Activated CD8-positive, alpha-beta T cell treated with anti-CD3 and anti-CD28 coated beads, Interleukin-2, amount 10 ng/mL, durations not matched to agents 7 days and 5 days (primary cell): ENCODE measurements at regions not wholly inside any gene's neighbourhood (a gene's known extent, or its start where the extent isn't known, plus 50 kb on each side); places are given as distances from the start of the nearest gene placed in this dataset.
"Not testable (repeated sequence)": the region's sequence is repeated elsewhere in the genome, so short reads cannot be mapped to it uniquely, and the experiment has no call there.

Source experiments
- ATAC-seq: fragments of 150-1000 bp; cut with Tn5 transposase; one replicate; pipeline ENCODE4 v1.10.0; 2021; ENCODE audit warnings: moderate library complexity
- CTCF ChIA-PET: fragments of 350-600 bp; sonication (Branson Sonifier 250); formaldehyde crosslinking; loops from one replicate; lab custom pipeline; 2021; ENCODE audit warnings: antibody characterized with exemption; lab: Charles Lee
- POLR2A ChIA-PET: fragments of 350-600 bp; sonication (Branson Sonifier 250); formaldehyde crosslinking; loops from one replicate; lab custom pipeline; 2021; ENCODE audit warnings: antibody characterized with exemption; lab: Charles Lee
- DNase-seq: peaks from one replicate; pipeline ENCODE4 v3.0.0-alpha.2; 2020
- H3K27ac Mint-ChIP-seq: one replicate; pipeline ENCODE4 v1.8.0; 2021; ENCODE audit warnings: mild to moderate bottlenecking, mixed read lengths
- H3K27me3 Mint-ChIP-seq: one replicate; pipeline ENCODE4 v1.8.0; 2021; ENCODE audit warnings: low read depth, mixed read lengths
- H3K36me3 Mint-ChIP-seq: one replicate; pipeline ENCODE4 v1.8.0; 2021; ENCODE audit warnings: low read depth, mixed read lengths
- H3K4me1 Mint-ChIP-seq: one replicate; pipeline ENCODE4 v1.8.0; 2021; ENCODE audit warnings: low read depth, mixed read lengths
- H3K4me3 Mint-ChIP-seq: one replicate; pipeline ENCODE4 v1.8.0; 2021; ENCODE audit warnings: mild to moderate bottlenecking, mixed read lengths
- H3K9me3 Mint-ChIP-seq: one replicate; pipeline ENCODE4 v1.8.0; 2022; ENCODE audit warnings: mixed read lengths; ENCODE audit not compliant: insufficient read depth

- Mint-ChIP-seq H3K4me1 (no peaks in the 10 kb centered on the region), H3K27ac (no peak overlapping the region), H3K36me3 (no peaks in the 10 kb centered on the region), H3K9me3 (no peaks in the 10 kb centered on the region), H3K4me3 (no peak overlapping the region), H3K27me3 (no peaks in the 10 kb centered on the region)
- ChIA-PET POLR2A (no interaction called here), CTCF (no interaction called here)
- ATAC-seq (no peak), DNase-seq (no peak)
Measured at GRCh38 chr6:51182827-51183226, 364.2 kb downstream of the TFAP2B start.

- no peak for ATAC-seq
- H3K4me3 Mint-ChIP-seq, result no peak overlapping the region
- H3K36me3 Mint-ChIP-seq, result no peaks in the 10 kb centered on the region
- no peaks in the 10 kb centered on the region for H3K9me3 Mint-ChIP-seq
- CTCF ChIA-PET, result no interaction called here
- no peaks in the 10 kb centered on the region for H3K27me3 Mint-ChIP-seq
- DNase-seq, result no peak
- H3K27ac Mint-ChIP-seq, result no peak overlapping the region
- POLR2A ChIA-PET, result no interaction called here
- no peaks in the 10 kb centered on the region for H3K4me1 Mint-ChIP-seq
Measured at GRCh38 chr6:51184046-51184445, 365.4 kb downstream of the TFAP2B start.

DNA sequence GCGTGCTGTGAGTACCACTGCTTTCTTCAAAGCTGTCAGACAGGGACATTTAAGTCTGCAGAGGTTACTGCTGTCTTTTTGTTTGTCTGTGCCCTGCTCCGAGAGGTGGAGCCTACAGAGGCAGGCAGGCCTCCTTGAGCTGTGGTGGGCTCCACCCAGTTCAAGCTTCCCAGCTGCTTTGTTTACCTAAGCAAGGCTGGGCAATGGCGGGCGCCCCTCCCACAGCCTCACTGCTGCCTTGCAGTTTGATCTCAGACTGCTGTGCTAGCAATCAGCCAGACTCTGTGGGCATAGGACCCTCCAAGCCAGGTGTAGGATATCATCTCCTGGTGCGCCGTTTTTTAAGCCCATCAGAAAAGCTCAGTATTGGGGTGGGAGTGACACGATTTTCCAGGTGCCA, 374.5 kb downstream of the TFAP2B start:
- ATAC-seq, H3K9me3 Mint-ChIP-seq, POLR2A ChIA-PET, H3K27me3 Mint-ChIP-seq, H3K36me3 Mint-ChIP-seq, H3K4me3 Mint-ChIP-seq, DNase-seq, H3K4me1 Mint-ChIP-seq, H3K27ac Mint-ChIP-seq, CTCF ChIA-PET: not testable (repeated sequence)

- Mint-ChIP-seq H3K4me1 (no peaks in the 10 kb centered on the region), H3K36me3 (no peaks in the 10 kb centered on the region), H3K4me3 (no peak overlapping the region), H3K27me3 (no peaks in the 10 kb centered on the region), H3K9me3 (peaks cover 3% of the 10 kb centered on the region), H3K27ac (no peak overlapping the region)
- ChIA-PET CTCF (no interaction called here), POLR2A (no interaction called here)
- ATAC-seq (no peak), DNase-seq (no peak)
Measured at GRCh38 chr6:51199105-51199552, 380.5 kb downstream of the TFAP2B start.

- no peak overlapping the region for H3K4me3 Mint-ChIP-seq
- H3K36me3 Mint-ChIP-seq, result no peaks in the 10 kb centered on the region
- ChIA-PET POLR2A (no interaction called here), CTCF (no interaction called here)
- DNase-seq (no peak), ATAC-seq (no peak)
- no peak overlapping the region for H3K27ac Mint-ChIP-seq
- peaks cover 3% of the 10 kb centered on the region for H3K9me3 Mint-ChIP-seq
- no peaks in the 10 kb centered on the region for H3K27me3 Mint-ChIP-seq
- no peaks in the 10 kb centered on the region for H3K4me1 Mint-ChIP-seq
Measured at GRCh38 chr6:51199733-51200260, 381.1 kb downstream of the TFAP2B start.

GRCh38 chr6:51200676-51201075, 382.0 kb downstream of the TFAP2B start:
- no peaks in the 10 kb centered on the region for H3K36me3 Mint-ChIP-seq
- DNase-seq (no peak), ATAC-seq (no peak)
- peaks cover 3% of the 10 kb centered on the region for H3K9me3 Mint-ChIP-seq
- H3K27me3 Mint-ChIP-seq, result no peaks in the 10 kb centered on the region
- ChIA-PET POLR2A (no interaction called here), CTCF (no interaction called here)
- H3K4me1 Mint-ChIP-seq, result no peaks in the 10 kb centered on the region
- no peak overlapping the region for H3K27ac Mint-ChIP-seq
- no peak overlapping the region for H3K4me3 Mint-ChIP-seq

GRCh38 chr6:51202653-51203052, 384.0 kb downstream of the TFAP2B start:
- not testable (repeated sequence) for H3K36me3 Mint-ChIP-seq, DNase-seq, H3K27ac Mint-ChIP-seq

DNA sequence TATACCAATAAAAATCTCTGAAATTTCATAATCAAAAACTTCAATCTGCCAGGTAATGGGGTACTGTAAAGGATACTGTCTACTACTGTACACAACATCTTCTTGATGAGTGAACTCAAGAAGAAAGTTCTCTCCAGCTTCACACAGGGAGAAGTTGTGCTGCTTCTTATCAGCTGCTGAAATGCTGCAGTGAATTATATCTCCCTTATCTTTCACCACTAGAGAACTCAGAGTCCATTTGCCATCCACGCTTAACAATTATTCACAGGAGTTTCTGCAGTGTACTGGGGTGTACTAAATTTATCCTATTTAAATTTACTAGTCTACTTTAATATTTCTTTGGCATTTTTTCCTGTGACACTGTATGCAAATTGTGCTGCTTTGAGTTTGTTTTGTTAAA, 384.8 kb downstream of the TFAP2B start:
- POLR2A ChIA-PET, result no interaction called here
- Mint-ChIP-seq H3K4me3 (no peak overlapping the region), H3K9me3 (no peaks in the 10 kb centered on the region), H3K4me1 (no peaks in the 10 kb centered on the region), H3K27me3 (no peaks in the 10 kb centered on the region), H3K27ac (no peak overlapping the region), H3K36me3 (no peaks in the 10 kb centered on the region)
- CTCF ChIA-PET, result no interaction called here
- DNase-seq (no peak), ATAC-seq (no peak)

More at GRCh38 chr6:51202653-51203052, 384.0 kb downstream of the TFAP2B start:
- CTCF ChIA-PET, H3K4me1 Mint-ChIP-seq, H3K9me3 Mint-ChIP-seq, H3K27me3 Mint-ChIP-seq, POLR2A ChIA-PET, H3K4me3 Mint-ChIP-seq, ATAC-seq: not testable (repeated sequence)

- H3K27ac Mint-ChIP-seq, H3K4me1 Mint-ChIP-seq, DNase-seq: not testable (repeated sequence)
Measured at GRCh38 chr6:51206686-51207085, 388.0 kb downstream of the TFAP2B start.

GRCh38 chr6:51209651-51210050, 391.0 kb downstream of the TFAP2B start:
- ATAC-seq (no peak), DNase-seq (no peak)
- Mint-ChIP-seq H3K4me1 (no peaks in the 10 kb centered on the region), H3K36me3 (no peaks in the 10 kb centered on the region), H3K27me3 (no peaks in the 10 kb centered on the region), H3K9me3 (peaks cover 8% of the 10 kb centered on the region), H3K27ac (no peak overlapping the region), H3K4me3 (no peak overlapping the region)
- CTCF ChIA-PET, result no interaction called here
- POLR2A ChIA-PET, result no interaction called here

More at GRCh38 chr6:51206686-51207085, 388.0 kb downstream of the TFAP2B start:
- POLR2A ChIA-PET, H3K27me3 Mint-ChIP-seq, H3K4me3 Mint-ChIP-seq, ATAC-seq, H3K36me3 Mint-ChIP-seq, H3K9me3 Mint-ChIP-seq, CTCF ChIA-PET: not testable (repeated sequence)

GRCh38 chr6:51213811-51214210, 395.1 kb downstream of the TFAP2B start:
- Mint-ChIP-seq H3K4me3 (no peak overlapping the region), H3K9me3 (peaks cover 8% of the 10 kb centered on the region), H3K27ac (no peak overlapping the region), H3K27me3 (no peaks in the 10 kb centered on the region), H3K36me3 (no peaks in the 10 kb centered on the region), H3K4me1 (no peaks in the 10 kb centered on the region)
- no peak for ATAC-seq
- CTCF ChIA-PET, result no interaction called here
- no peak for DNase-seq
- POLR2A ChIA-PET, result no interaction called here

- POLR2A ChIA-PET, result no interaction called here
- Mint-ChIP-seq H3K4me3 (no peak overlapping the region), H3K4me1 (no peaks in the 10 kb centered on the region), H3K27ac (no peak overlapping the region), H3K36me3 (no peaks in the 10 kb centered on the region), H3K9me3 (peaks cover 8% of the 10 kb centered on the region), H3K27me3 (no peaks in the 10 kb centered on the region)
- no peak for ATAC-seq
- no peak for DNase-seq
- CTCF ChIA-PET, result no interaction called here
Measured at GRCh38 chr6:51214442-51214841, 395.8 kb downstream of the TFAP2B start.

- Mint-ChIP-seq H3K9me3 (peaks cover 8% of the 10 kb centered on the region), H3K4me1 (no peaks in the 10 kb centered on the region), H3K4me3 (no peak overlapping the region), H3K27ac (no peak overlapping the region), H3K27me3 (no peaks in the 10 kb centered on the region), H3K36me3 (no peaks in the 10 kb centered on the region)
- POLR2A ChIA-PET, result no interaction called here
- no peak for DNase-seq
- CTCF ChIA-PET, result no interaction called here
- no peak for ATAC-seq
Measured at GRCh38 chr6:51218181-51218580, 399.5 kb downstream of the TFAP2B start.
